ENCODE measurements at regions not wholly inside any gene's neighbourhood (a gene's known extent, or its start where the extent isn't known, plus 50 kb on each side); places are given as distances from the start of the nearest gene placed in this dataset.
A peak's percentile ranks its signal among the peaks of the same experiment; 100 is the strongest.

DNA sequence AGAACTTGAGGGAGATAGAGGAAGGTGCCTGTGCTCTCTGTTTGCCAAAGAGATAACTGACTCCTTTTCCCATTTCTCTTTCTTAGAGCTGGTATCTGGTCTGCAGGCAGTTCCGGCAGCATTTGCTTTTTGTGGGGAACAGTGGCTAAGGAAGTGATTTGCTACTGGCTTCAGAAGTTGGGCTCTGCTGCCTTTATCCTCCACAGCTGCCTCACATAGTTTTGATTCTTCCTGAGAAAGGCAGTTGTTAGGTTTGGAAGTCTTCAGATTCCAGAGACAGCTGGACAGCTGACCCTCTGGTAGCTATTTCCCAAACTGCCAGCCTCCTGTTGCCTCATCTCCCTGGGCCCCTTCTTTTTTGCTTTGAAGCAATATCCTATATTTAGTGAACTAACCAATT lies 62.6 kb upstream of the MACF1 start:
- no peak for DNase-seq

DNA sequence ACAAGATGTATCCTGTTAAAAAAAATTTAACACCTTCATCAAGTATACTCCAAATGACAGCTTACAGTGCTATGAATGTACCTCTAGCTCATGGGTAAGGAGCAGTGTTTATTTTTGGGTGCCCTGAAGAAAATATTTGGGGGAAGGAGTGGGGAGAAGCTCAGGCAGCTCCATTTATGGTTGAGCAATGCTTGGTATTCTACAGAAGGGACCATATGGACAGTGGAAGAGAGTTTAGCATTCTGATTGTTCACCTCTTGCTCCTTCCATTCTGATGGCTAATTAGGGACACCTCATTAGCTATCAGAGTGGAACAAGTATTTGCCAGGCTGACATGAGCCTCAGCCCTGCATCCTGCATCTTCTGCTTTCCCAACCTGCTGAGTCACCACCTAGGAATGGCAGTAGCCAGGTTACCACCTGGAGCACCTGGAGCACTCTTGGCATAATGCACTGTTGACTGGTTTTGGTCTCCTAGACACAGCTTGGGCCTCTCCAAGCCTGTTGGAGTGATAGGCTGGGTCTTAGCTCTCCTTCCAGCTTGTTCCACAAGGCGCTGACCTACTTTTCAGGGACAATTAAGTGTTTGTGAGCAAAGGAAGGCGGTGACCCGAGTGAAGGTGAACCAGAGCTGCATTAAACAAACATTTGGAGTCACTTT lies 62.0 kb upstream of the MACF1 start:
- peak; percentile 71 for DNase-seq

DNA sequence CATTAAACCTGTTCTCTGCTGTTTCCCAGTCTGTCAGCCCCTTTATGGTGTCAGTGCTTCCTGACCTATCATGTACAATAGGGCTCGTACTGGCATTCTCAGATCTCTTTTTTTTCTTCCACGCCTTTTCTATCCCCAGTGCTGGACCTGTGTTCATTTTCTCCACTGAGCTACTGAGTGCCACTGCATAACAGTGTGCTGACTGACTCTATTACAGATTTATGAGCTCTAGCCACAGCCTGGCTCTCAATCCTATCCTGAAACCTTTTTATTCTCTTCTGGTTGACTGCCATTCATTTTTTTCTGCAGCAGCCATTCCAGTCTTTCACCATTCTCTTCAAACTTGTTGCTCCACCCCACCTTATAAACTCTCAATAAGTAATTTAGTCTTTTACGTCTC lies 59.6 kb upstream of the MACF1 start:
- no peak for DNase-seq

DNA sequence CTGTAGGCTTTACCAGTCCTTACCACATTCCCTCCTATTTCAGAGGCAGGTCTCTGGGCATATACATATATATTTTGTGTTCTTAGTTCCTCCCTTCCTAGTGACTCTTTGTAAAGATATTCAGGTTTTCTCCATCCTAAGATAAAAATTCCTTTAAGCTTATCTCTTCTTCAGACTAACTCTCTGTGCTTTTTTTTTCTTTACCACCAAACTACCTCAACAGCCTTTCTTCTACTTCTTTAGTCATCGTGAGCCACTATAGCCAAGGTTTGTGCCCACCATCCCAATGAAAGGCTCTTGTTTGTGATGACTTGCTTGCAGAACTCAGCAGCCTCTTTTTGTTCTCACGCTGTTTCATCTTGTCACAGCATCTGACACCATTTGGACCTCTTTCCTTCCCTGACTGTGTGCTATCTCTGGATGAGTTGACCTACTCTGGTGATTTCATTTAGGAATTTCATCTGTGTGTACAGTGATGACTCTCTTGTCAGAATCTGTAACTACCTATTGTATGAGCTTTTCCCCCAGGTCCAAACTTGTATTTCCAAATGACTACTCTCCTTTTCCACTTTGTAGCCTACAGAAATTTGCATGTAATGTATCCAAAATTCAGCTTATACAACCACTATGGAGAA lies 59.0 kb upstream of the MACF1 start:
- no peak for DNase-seq

DNA sequence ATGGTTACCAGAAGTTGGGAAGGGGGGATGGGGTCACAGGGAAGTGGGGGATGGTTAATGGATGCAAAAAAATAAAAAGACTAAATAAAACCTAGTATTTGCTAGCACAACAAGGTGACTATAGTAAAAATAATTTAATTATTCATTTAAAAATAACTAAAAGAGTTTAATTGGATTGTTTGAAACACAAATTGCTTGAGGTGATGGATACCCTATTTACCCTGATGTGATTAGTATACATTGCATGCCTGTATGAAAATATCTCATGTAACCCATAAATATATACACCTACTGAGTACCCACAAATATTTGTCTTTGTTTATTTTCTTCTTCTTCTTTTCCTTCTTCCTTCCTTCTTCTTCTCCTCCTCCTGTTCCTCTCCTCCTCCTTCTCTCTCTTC lies 57.8 kb upstream of the MACF1 start:
- no peak for DNase-seq

DNA sequence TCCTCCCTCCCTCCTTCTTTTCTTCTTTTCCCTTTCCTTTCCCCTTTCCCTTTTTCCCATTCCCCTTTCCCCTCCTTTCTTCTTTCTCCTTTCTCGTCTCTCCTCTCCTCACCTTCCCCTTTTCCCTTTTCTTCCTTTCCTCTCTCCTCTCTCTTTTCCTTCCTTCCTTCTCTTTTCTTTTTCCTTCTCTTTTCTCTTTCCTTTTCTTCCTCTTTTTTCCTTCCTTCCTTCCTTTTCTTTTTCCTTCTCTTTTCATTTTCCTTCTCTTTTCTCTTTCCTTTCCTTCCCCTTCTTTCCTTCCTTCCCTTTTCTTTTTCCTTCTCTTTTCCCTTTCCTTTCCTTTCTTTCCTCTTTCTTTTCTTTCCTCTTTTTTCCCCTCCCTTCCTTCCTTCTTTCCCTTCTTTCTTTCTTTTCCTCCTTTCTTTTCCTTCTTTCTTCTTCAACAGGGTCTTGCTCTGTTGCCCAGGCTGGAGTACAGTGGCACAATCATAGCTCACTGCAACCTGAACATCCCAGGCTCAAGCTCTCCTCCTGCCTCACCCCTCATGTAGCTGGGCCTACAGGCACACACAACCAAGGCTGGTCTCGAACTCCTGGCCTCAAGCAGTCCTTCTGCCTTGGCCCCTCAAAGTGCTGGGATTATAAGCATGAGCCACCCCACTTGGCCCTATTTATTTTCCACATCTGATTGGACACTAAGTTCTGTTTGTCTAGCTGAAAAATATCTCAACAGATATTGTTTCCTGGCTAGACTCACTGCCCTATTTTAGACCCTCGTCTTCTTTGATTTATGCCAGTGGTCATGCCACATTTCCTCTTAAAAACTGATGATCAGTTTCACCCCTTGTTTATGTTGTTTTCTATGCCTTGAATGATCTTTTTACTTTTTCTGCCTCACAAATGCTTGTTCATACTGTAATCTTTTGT lies 57.1 kb upstream of the MACF1 start:
- no peak for DNase-seq

DNA sequence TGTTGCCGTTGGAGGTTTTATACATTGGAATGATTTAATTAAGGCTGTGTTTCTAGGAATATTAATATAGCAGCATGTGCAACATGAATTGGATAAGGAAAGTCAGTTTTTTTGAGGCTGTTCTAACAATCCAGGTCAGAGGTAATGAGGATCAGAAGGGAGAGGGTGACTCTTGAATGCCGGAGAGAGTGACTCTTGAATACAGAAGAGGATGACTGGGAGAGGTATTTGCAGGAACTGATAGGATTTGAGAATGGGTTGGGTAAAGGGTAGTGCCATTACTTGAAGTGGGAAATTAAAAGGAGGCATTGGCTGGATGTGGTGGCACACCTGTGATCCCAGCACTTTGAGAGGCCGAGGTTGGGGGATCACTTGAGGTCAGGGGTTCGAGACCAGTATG lies 55.6 kb upstream of the MACF1 start:
- DNase-seq: no peak

DNA sequence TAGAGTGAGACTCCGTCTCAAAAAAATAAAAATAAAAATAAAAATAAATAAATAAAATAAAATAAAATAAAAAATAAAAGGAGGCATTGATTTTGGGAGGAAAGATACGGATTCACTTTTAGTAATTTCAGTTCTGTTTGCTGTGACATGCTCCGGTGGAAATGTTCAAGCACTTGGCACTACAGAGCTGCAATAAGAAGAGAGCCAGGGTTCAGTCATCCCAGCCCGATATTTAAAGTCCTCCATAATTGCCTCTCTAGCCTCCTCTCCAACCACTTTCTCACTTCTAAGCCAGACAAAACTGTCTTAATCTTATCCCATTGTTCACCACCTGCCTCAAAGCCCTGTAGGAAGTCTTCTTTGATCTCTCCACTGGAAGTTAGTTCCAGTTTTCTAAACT lies 55.0 kb upstream of the MACF1 start:
- no peak for DNase-seq

DNA sequence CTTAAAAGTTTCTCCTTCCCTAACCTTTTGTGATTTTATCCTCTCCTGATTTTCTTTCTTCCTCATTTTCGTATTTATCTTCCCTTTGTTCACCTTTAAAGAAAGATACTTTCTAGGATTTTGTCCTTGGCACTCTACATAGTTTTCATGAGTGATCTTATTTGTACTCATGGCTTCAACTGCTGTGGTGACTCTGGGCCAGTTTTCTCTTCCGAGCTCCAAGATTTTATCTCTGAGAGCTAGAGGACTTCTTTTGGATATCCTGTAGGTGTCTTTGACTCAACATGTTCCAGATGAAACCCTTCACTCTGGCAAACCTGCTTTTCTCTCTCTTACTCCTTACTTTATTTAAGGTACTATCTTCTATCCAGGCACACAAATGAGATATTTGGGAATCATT lies 53.7 kb upstream of the MACF1 start:
- no peak for DNase-seq

DNA sequence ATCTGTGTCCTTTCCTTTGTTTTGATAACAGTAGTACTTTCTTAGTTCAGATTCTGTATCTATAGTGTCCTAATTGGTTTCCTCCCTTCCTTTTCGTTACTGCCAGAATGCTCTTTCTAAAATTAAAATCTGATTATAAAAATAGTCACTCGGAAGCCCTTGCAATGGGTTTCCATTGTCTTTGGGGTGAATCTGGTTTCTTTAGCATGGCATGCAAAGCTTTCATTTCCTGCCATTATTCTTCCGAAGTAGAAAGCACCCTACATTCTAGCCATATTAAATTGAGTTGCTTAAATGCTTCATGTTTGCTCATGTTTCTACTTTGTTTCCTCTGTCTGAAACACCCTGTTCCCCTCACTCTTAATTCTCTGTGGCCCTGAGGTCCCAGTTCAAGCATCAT lies 53.2 kb upstream of the MACF1 start:
- no peak for DNase-seq

DNA sequence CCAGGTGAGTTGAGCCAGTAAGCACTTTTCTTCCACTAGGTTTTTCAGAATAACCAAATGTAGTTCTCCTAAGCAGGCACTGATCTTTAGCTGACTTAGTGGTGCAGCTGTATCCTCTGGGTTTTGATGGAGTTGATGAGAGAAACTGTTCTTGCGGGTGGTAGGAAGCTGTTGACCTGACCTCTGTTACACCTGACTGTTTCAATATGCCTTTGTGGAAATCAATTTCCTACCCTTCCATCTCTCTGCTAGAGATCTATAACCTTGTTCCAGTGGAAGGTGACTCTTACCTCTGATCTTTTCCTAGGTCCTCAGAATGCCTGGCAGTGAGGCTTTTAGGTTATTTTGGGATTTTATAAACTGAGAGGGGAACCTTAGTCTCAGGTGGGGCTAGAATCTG lies 51.6 kb upstream of the MACF1 start:
- no peak for DNase-seq

DNA sequence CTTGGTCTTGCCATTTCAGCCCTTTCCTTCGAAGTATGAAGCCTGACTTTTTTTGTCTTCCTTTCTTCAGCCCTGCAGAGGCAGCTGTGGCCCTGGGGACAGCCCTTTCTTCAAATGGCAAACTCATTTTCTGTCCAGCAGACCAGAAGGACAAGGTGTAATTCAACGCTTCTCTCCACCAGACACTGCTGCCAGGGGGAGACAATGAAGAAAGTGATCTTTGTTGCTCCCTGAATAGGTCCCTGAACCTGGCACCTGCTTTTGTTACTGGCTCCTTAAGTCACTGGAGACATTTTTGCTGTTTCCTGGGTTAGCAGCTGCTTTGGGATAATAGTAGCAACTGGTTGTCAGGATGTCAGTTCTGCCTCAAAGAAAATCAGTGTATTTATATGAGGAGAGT lies 50.8 kb upstream of the MACF1 start:
- no peak for DNase-seq

DNA sequence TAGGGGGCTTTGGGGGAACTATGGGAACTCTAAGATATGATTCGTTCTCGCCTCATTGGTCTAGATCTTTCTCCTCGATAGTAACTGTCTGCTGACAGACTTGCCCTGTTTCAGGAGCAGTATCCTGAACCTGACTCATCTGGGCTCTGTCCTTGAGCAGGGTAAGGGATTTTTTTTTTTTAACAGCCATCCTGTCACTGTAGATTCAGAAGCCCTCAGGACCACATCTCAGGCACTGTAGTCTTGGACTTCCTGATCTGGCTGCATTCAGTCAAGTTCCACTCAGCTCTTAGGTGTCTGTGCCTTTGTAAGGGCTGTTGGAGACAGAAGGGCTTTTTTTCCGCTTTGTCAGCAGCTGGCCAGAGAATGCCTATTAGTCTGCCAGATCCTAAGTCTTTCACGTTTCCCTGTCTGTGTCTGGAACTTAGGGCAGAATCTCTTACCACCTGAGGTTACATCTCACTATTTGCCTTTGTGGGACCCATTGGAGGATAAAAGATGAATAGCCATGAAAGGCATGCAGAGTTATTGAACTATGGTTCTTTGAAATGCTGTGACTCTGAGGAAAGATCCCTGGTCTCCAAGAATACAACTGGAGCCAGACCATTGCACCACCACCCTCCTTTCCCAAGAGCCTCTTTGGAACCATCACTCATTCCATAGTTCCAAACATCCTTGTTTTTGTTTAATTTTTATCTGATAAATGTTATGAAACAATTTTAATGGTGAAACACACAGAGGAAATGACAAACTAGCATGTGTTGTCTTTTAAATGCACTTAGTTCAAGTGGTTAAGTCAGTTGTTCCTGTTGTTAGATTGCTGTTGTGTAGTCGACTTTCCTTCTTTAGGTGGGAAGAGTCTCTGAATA lies 49.7 kb upstream of the MACF1 start:
- DNase-seq: no peak
